MM.1S (cell line): ENCODE measurements at regions not wholly inside any gene's neighbourhood (a gene's known extent, or its start where the extent isn't known, plus 50 kb on each side); places are given as distances from the start of the nearest gene placed in this dataset.

Experiments used
- DNase-seq: peaks from one replicate; pipeline ENCODE4 v3.0.0-alpha.2; 2015
- H2AFZ ChIP-seq: fragments of 300-600 bp; sonication (generic); 2 replicates; pipeline ENCODE4 v1.6.0; 2016; ENCODE audit warnings: antibody characterized with exemption, low read length
- H3F3A ChIP-seq: fragments of 300-600 bp; sonication (generic); 2 replicates; pipeline ENCODE4 v1.6.1; 2016; ENCODE audit warnings: mild to moderate bottlenecking, antibody characterized with exemption, low read length, moderate library complexity, mixed read lengths; ENCODE audit not compliant: insufficient read depth
- H3K27ac ChIP-seq: fragments of 300-600 bp; sonication (generic); 2 replicates; pipeline ENCODE4 v1.5.1; 2016; ENCODE audit warnings: mild to moderate bottlenecking, low read length
- H3K27me3 ChIP-seq: fragments of 300-600 bp; sonication (generic); replicated peaks from 2 replicates; pipeline ENCODE4 v1.6.0; 2016; ENCODE audit warnings: low read length; ENCODE audit not compliant: insufficient read depth
- H3K36me3 ChIP-seq: fragments of 300-600 bp; sonication (generic); replicated peaks from 2 replicates; pipeline ENCODE4 v1.6.1; 2016; ENCODE audit warnings: mild to moderate bottlenecking, low read length, mixed read lengths; ENCODE audit not compliant: insufficient read depth
- H3K4me1 ChIP-seq: fragments of 300-600 bp; sonication (generic); 2 replicates; pipeline ENCODE4 v1.6.1; 2016; ENCODE audit warnings: low read length, mixed read lengths
- H3K4me2 ChIP-seq: fragments of 300-600 bp; sonication (generic); 2 replicates; pipeline ENCODE4 v1.6.0; 2016; ENCODE audit warnings: low read depth, low read length
- H3K4me3 ChIP-seq: fragments of 300-600 bp; sonication (generic); 2 replicates; pipeline ENCODE4 v1.5.1; 2016; ENCODE audit warnings: low read length, mixed read lengths
- H3K79me2 ChIP-seq: fragments of 300-600 bp; sonication (generic); 2 replicates; pipeline ENCODE4 v1.6.1; 2016; ENCODE audit warnings: mixed run types, low read length, mixed read lengths
- H3K9ac ChIP-seq: fragments of 300-600 bp; sonication (generic); 2 replicates; pipeline ENCODE4 v1.6.1; 2016; ENCODE audit warnings: low read length, mixed read lengths
- H3K9me2 ChIP-seq: fragments of 300-600 bp; sonication (generic); replicated peaks from 2 replicates; pipeline ENCODE4 v1.6.1; 2016; ENCODE audit warnings: mild to moderate bottlenecking, low read length, mixed read lengths; ENCODE audit not compliant: insufficient read depth
- H3K9me3 ChIP-seq: fragments of 300-600 bp; sonication (generic); replicated peaks from 2 replicates; pipeline ENCODE4 v1.6.1; 2016; ENCODE audit warnings: mild to moderate bottlenecking, low read length, mixed read lengths; ENCODE audit not compliant: insufficient read depth
- H4K20me1 ChIP-seq: fragments of 300-600 bp; sonication (generic); 2 replicates; pipeline ENCODE4 v1.6.1; 2016; ENCODE audit warnings: mild to moderate bottlenecking, low read length, moderate library complexity, mixed read lengths; ENCODE audit not compliant: insufficient read depth
- EZH2 ChIP-seq: fragments of 300-600 bp; sonication (generic); optimal IDR thresholded peaks from 2 replicates; pipeline ENCODE3; 2017; ENCODE audit warnings: low read depth, mild to moderate bottlenecking, antibody characterized with exemption, low read length, mixed read lengths
- EZH2phosphoT487 ChIP-seq: fragments of 300-600 bp; sonication (generic); IDR thresholded peaks from 2 replicates; pipeline ENCODE4 v1.6.1; 2018; ENCODE audit warnings: antibody characterized with exemption, low read length
- TF ChIP-seq, protein P1 (sequence below): fragments of 300-600 bp; sonication (generic); IDR thresholded peaks from 2 replicates; pipeline ENCODE4 v1.5.1; 2016; ENCODE audit warnings: antibody characterized with exemption, low read length, mixed read lengths

DNA sequence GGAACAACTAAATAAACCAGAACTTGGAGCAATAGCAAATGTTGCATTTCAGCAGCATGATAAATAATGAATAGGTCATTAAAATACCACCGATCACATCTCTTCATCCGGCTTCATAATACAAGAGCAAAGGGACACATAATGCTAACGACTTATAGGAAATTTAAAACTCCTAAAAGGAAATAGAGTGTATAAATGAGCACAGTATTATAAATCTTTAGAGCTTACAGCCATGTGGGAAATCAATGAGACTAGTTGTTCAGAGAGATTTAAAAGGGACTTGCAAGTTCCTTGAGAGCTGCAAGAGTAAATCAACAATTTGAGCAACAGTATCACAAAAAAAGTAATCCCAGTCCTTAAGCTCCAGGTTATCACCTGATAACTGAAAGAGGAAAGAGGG is 677.0 kb downstream of the PLOD2 start:
- no peaks in the 10 kb centered on the region for H3K9me2 ChIP-seq
- no peak overlapping the region for H3K27ac ChIP-seq
- H3K36me3 ChIP-seq, result no peaks in the 10 kb centered on the region
- DNase-seq, result no peak
- H3K27me3 ChIP-seq, result no peaks in the 10 kb centered on the region
- no peaks in the 10 kb centered on the region for H4K20me1 ChIP-seq
- no peaks in the 10 kb centered on the region for H3K79me2 ChIP-seq
- H3K4me2 ChIP-seq, result no peak overlapping the region
- H3K4me1 ChIP-seq, result no peaks in the 10 kb centered on the region
- TF ChIP-seq, protein P1, sequence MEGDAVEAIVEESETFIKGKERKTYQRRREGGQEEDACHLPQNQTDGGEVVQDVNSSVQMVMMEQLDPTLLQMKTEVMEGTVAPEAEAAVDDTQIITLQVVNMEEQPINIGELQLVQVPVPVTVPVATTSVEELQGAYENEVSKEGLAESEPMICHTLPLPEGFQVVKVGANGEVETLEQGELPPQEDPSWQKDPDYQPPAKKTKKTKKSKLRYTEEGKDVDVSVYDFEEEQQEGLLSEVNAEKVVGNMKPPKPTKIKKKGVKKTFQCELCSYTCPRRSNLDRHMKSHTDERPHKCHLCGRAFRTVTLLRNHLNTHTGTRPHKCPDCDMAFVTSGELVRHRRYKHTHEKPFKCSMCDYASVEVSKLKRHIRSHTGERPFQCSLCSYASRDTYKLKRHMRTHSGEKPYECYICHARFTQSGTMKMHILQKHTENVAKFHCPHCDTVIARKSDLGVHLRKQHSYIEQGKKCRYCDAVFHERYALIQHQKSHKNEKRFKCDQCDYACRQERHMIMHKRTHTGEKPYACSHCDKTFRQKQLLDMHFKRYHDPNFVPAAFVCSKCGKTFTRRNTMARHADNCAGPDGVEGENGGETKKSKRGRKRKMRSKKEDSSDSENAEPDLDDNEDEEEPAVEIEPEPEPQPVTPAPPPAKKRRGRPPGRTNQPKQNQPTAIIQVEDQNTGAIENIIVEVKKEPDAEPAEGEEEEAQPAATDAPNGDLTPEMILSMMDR, result no peak
- TF ChIP-seq EZH2phosphoT487 (no peak), EZH2 (no peak)
- H2AFZ ChIP-seq, result no peak overlapping the region
- H3K9ac ChIP-seq, result no peak overlapping the region
- no peaks in the 10 kb centered on the region for H3F3A ChIP-seq
- no peak overlapping the region for H3K4me3 ChIP-seq
- no peaks in the 10 kb centered on the region for H3K9me3 ChIP-seq

DNA sequence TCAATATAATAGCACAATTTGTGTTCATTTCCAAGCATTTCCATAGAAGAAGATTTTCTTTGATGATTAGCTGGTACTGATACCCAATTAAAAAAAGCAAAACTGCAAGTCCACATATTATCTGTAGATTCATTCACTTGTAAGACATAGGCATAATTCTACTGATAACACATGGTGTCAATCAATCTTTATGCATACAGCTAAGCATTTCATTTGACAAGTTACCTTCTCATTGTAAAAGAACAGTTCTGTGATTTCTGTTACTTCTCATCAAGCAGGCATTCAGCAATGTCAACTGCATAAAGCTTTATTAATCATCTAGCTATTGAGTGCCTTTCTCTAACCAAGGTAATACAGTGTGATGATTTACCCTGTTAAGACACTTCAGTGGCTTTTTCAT is 672.0 kb downstream of the PLOD2 start:
- H2AFZ ChIP-seq, result no peak overlapping the region
- DNase-seq, result no peak
- no peaks in the 10 kb centered on the region for H3K79me2 ChIP-seq
- H3K4me1 ChIP-seq, result no peaks in the 10 kb centered on the region
- H4K20me1 ChIP-seq, result no peaks in the 10 kb centered on the region
- no peaks in the 10 kb centered on the region for H3K27me3 ChIP-seq
- TF ChIP-seq EZH2, result no peak
- TF ChIP-seq, protein P1, result no peak
- no peak for TF ChIP-seq EZH2phosphoT487
- no peaks in the 10 kb centered on the region for H3K9me3 ChIP-seq
- no peak overlapping the region for H3K4me3 ChIP-seq
- H3K4me2 ChIP-seq, result no peak overlapping the region
- H3K9me2 ChIP-seq, result no peaks in the 10 kb centered on the region
- H3K36me3 ChIP-seq, result no peaks in the 10 kb centered on the region
- H3F3A ChIP-seq, result no peaks in the 10 kb centered on the region
- H3K9ac ChIP-seq, result no peak overlapping the region
- no peak overlapping the region for H3K27ac ChIP-seq

DNA sequence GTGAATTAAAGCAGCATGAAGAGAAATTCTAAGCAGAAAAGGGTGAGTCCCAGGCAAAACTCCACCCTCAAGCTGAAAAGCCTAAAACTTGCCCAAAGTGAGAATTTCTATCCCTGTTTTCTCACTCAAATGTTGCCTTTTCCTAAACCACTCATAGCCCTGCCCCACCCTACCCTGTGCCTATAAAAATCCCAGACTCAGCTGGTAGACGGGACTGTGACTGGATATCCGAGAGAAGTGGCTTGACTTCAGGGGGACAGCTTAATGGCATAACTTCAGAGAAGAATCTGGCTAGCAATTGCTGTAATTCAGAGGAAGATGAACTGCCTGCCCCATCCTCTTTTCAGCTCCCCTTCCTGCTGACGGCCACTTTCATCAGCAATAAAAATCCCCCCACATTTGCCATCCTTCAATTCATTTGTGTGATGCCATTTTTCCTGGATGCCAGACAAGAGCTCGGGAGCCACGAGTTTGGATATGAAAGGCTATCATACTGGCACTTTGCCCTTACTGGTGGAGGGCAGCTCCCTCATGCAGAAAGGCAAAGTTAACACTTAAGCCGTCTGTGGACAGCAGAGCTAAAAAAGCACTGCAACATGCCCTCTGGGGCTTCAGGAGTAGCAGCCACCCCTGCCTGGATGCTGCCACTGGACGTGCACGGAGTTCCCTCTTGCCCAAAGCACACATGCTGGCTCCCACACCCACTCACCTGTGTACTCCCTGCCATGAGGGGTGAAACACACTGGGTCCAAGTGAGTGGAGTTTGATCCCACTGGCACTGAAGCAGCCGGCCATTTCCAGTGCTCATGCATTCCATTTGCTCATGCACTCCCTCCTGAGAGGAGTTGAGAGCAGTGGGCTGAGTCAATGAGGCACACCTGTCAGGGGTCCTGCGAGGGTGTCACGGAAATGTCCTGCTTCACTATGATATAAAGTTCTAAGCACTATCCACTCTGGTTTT is 670.6 kb downstream of the PLOD2 start:
- Histone ChIP-seq H3K9me2 (no peaks in the 10 kb centered on the region), H3K9ac (no peak overlapping the region), H3K27me3 (no peaks in the 10 kb centered on the region), H3K79me2 (no peaks in the 10 kb centered on the region), H3K27ac (no peak overlapping the region), H3K9me3 (no peaks in the 10 kb centered on the region), H3K4me3 (no peak overlapping the region), H3K36me3 (no peaks in the 10 kb centered on the region), H3F3A (no peaks in the 10 kb centered on the region), H2AFZ (no peak overlapping the region), H3K4me1 (no peaks in the 10 kb centered on the region), H3K4me2 (no peak overlapping the region), H4K20me1 (no peaks in the 10 kb centered on the region)
- DNase-seq, result no peak
- TF ChIP-seq EZH2 (no peak), EZH2phosphoT487 (no peak)
- TF ChIP-seq, protein P1, result no peak
